Esophagus muscularis mucosa (tissue), 4 donors: ENCODE measurements at regions not wholly inside any gene's neighbourhood (a gene's known extent, or its start where the extent isn't known, plus 50 kb on each side); places are given as distances from the start of the nearest gene placed in this dataset.
"Not testable (repeated sequence)": the region's sequence is repeated elsewhere in the genome, so short reads cannot be mapped to it uniquely, and the experiment has no call there.

Experiments
- DNase-seq: peaks from one replicate; pipeline ENCODE4 v3.0.0-alpha.2; 2017; ENCODE audit errors: extremely low spot score
- H3K27ac ChIP-seq, 4 donors: fragments of 200-600 bp; sonication (generic); replicated peaks in 1 of 4; 1 replicate in 3 of 4; 2 replicates in 1 of 4; pipeline ENCODE4 v1.5.1; 2016 to 2019; ENCODE audit warnings: mild to moderate bottlenecking in 1 of 4
- H3K27me3 ChIP-seq, 4 donors: fragments of 200-600 bp; sonication (generic); one replicate each; pipeline versions ENCODE4 v1.5.1 to v1.6.0; 2016 to 2019
- H3K36me3 ChIP-seq, 4 donors: fragments of 200-600 bp; sonication (generic); one replicate each; pipeline ENCODE4 v1.5.1; 2016 to 2019
- H3K4me1 ChIP-seq, 4 donors: fragments of 200-600 bp; sonication (generic); one replicate each; pipeline ENCODE4 v1.5.1; 2016 to 2019
- H3K4me3 ChIP-seq, 4 donors: fragments of 200-600 bp; sonication (generic); 1 replicate in 2 of 4; 2 replicates in 2 of 4; pipeline ENCODE4 v1.5.1; 2016 to 2019; ENCODE audit warnings: mild to moderate bottlenecking in 4 of 4, moderate library complexity in 1 of 4
- H3K9me3 ChIP-seq, 4 donors: fragments of 200-600 bp; sonication (generic); 1 replicate in 3 of 4; 2 replicates in 1 of 4; pipeline ENCODE4 v1.5.1; 2016 to 2019
- CTCF ChIP-seq, 3 experiments: fragments of 200-600 bp in 2 of 3; fragments of 450-650 bp in 1 of 3; sonication (generic) in 2 of 3; IDR thresholded peaks; one replicate each; pipeline ENCODE4 v1.5.1; 2017 to 2019; ENCODE audit warnings: antibody characterized with exemption in 3 of 3, mild to moderate bottlenecking in 2 of 3, moderate library complexity in 1 of 3
- EP300 ChIP-seq: sonication (generic); formaldehyde crosslinking; IDR thresholded peaks from one replicate; pipeline ENCODE4 v1.6.1; 2017; ENCODE audit warnings: antibody characterized with exemption
- POLR2A ChIP-seq: fragments of 450-650 bp; IDR thresholded peaks from one replicate; pipeline ENCODE4 v1.6.1; 2017; ENCODE audit warnings: antibody characterized with exemption, moderate library complexity, mild to moderate bottlenecking, low read depth
- POLR2AphosphoS5 ChIP-seq, 2 donors: sonication (generic); formaldehyde crosslinking; IDR thresholded peaks; one replicate each; pipeline ENCODE4 v1.6.1; 2017; ENCODE audit warnings: antibody characterized with exemption in 2 of 2
- WGBS: methylation state at CpG from one replicate; pipeline ENCODE4 v1.1.5; 2018; 5-methylcytosine and 5-hydroxymethylcytosine counted together
- intact Hi-C: fragments of 100-400 bp; cut with DNase I; formaldehyde crosslinking; loops from one replicate; pipeline ENCODE4 v1.15.1; 2023

GRCh38 chr7:76133164-76133775 lies 68.4 kb upstream of the SRRM3 start:
- Histone ChIP-seq H3K4me3 (no peak overlapping the region), H3K36me3 (no peaks in the 10 kb centered on the region), H3K4me1 (no peaks in the 10 kb centered on the region), H3K9me3 (no peaks in the 10 kb centered on the region), H3K27me3 (peaks cover 0 to 16% (median 0%) of the 10 kb centered on the region in 4 donors), H3K27ac (no peak overlapping the region)
- WGBS = 77% methylated on average over 7 of the region's 7 CpGs
- no peak for DNase-seq
- intact Hi-C loops = no loop called here
- no peak for TF ChIP-seq CTCF (IDR thresholded peaks at IDR 0.05)
- TF ChIP-seq POLR2AphosphoS5 (IDR thresholded peaks at IDR 0.05) = no peak
- TF ChIP-seq POLR2A = no peak
- no peak for TF ChIP-seq EP300

- H3K27ac ChIP-seq = no peak overlapping the region
- DNase-seq = no peak
- H3K9me3 ChIP-seq = no peaks in the 10 kb centered on the region
- H3K36me3 ChIP-seq = no peaks in the 10 kb centered on the region
- H3K4me1 ChIP-seq = no peaks in the 10 kb centered on the region
- intact Hi-C loops = no loop called here
- peaks cover 0 to 16% (median 0%) of the 10 kb centered on the region in 4 donors for H3K27me3 ChIP-seq
- 60% methylated on average over 3 of the region's 3 CpGs for WGBS
- TF ChIP-seq EP300 (no peak), POLR2A (no peak), CTCF (IDR thresholded peaks at IDR 0.05) (no peak), POLR2AphosphoS5 (IDR thresholded peaks at IDR 0.05) (no peak)
- no peak overlapping the region for H3K4me3 ChIP-seq
Measured at GRCh38 chr7:76133839-76134238, 67.9 kb upstream of the SRRM3 start.

GRCh38 chr7:76135263-76135662 lies 66.4 kb upstream of the SRRM3 start:
- H3K36me3 ChIP-seq, H3K4me3 ChIP-seq, intact Hi-C loops, H3K9me3 ChIP-seq, H3K27ac ChIP-seq, H3K4me1 ChIP-seq, DNase-seq: not testable (repeated sequence)
- peaks cover 0 to 16% (median 0%) of the 10 kb centered on the region in 4 donors for H3K27me3 ChIP-seq
- 58% methylated on average over 2 of the region's 2 CpGs for WGBS

- DNase-seq, H3K36me3 ChIP-seq, intact Hi-C loops, H3K4me1 ChIP-seq, H3K27me3 ChIP-seq, H3K27ac ChIP-seq, H3K4me3 ChIP-seq, H3K9me3 ChIP-seq: not testable (repeated sequence)
- WGBS = 84% methylated on average over 7 of the region's 7 CpGs
Measured at GRCh38 chr7:76138577-76139313, 63.0 kb upstream of the SRRM3 start.

- no peak for DNase-seq
- H3K4me3 ChIP-seq = no peak overlapping the region
- H3K27me3 ChIP-seq = no peaks in the 10 kb centered on the region
- H3K4me1 ChIP-seq = no peaks in the 10 kb centered on the region
- intact Hi-C loops = no loop called here
- H3K36me3 ChIP-seq = no peaks in the 10 kb centered on the region
- no peak overlapping the region for H3K27ac ChIP-seq
- no peaks in the 10 kb centered on the region for H3K9me3 ChIP-seq
- no peak for TF ChIP-seq EP300
- TF ChIP-seq CTCF (IDR thresholded peaks at IDR 0.05) = no peak
- TF ChIP-seq POLR2AphosphoS5 (IDR thresholded peaks at IDR 0.05) = no peak
- TF ChIP-seq POLR2A = no peak
- 97% methylated on average over 1 of the region's 1 CpG for WGBS
Measured at GRCh38 chr7:76139670-76140069, 62.0 kb upstream of the SRRM3 start.

GRCh38 chr7:76140259-76140658 lies 61.4 kb upstream of the SRRM3 start:
- H3K4me1 ChIP-seq, H3K4me3 ChIP-seq, H3K9me3 ChIP-seq, H3K27me3 ChIP-seq, H3K27ac ChIP-seq, H3K36me3 ChIP-seq, intact Hi-C loops, DNase-seq: not testable (repeated sequence)
- WGBS = 62% methylated on average over 3 of the region's 3 CpGs
